K562 (cell line): ENCODE measurements at regions not wholly inside any gene's neighbourhood (a gene's known extent, or its start where the extent isn't known, plus 50 kb on each side); places are given as distances from the start of the nearest gene placed in this dataset.

Source experiments
- CREB1 ChIP-seq, 2 experiments: sonication (generic) in 1 of 2; formaldehyde crosslinking in 1 of 2; IDR thresholded peaks; 2 replicates each; pipeline versions ENCODE4 v1.6.1 to v1.8.0; 2012 to 2022; ENCODE audit warnings: inconsistent platforms in 1 of 2, mild to moderate bottlenecking in 1 of 2, missing genetic modification reagents in 1 of 2, moderate library complexity in 1 of 2
- EZH2 ChIP-seq: IDR thresholded peaks from 2 replicates; pipeline ENCODE4 v1.6.1; 2012; ENCODE audit warnings: low read depth, mild to moderate bottlenecking, inconsistent platforms, low read length, borderline replicate concordance
- JUND ChIP-seq, 2 experiments: IDR thresholded peaks; 2 replicates in 1 of 2; 3 replicates in 1 of 2; pipeline ENCODE4 v1.6.1; 2011; ENCODE audit warnings: borderline replicate concordance in 2 of 2, low read depth in 2 of 2, low read length in 2 of 2, improper control_type of control experiment in 1 of 2, missing biosample characterization in 1 of 2, missing genetic modification characterization in 1 of 2, missing genetic modification reagents in 1 of 2
- NR4A1 ChIP-seq, 2 experiments: fragments of 250-450 bp in 1 of 2; fragments of 450-650 bp in 1 of 2; sonication (Bioruptor Pico) in 1 of 2; IDR thresholded peaks; 2 replicates each; pipeline versions ENCODE4 v1.4.0 to v1.6.1; 2016 to 2020; ENCODE audit warnings: mild to moderate bottlenecking in 2 of 2, missing compliant biosample characterization in 1 of 2, missing genetic modification characterization in 1 of 2, moderate library complexity in 1 of 2
- POLR2AphosphoS5 ChIP-seq: IDR thresholded peaks from 2 replicates; pipeline ENCODE4 v1.6.1; 2011; ENCODE audit warnings: mild to moderate bottlenecking, low read depth, low read length, moderate library complexity; ENCODE audit not compliant: control insufficient read depth, insufficient read depth
- RAD21 ChIP-seq, 2 experiments: fragments of 250-450 bp in 1 of 2; fragments of 450-650 bp in 1 of 2; sonication (Bioruptor Pico) in 1 of 2; formaldehyde crosslinking in 1 of 2; IDR thresholded peaks in 1 of 2; conservative IDR thresholded peaks in 1 of 2; 2 replicates each; pipeline versions ENCODE4 v1.4.0 to v1.8.0; 2020 to 2022; ENCODE audit warnings: mild to moderate bottlenecking in 2 of 2, moderate library complexity in 1 of 2
- RFX5 ChIP-seq: IDR thresholded peaks from 2 replicates; pipeline ENCODE4 v1.6.1; 2011; ENCODE audit warnings: low read depth, mild to moderate bottlenecking, improper control_type of control experiment, low read length
- RUNX1 ChIP-seq: sonication (generic); IDR thresholded peaks from 2 replicates; pipeline ENCODE4 v1.6.1; 2016; ENCODE audit warnings: antibody characterized with exemption, low read depth
- TCF7 ChIP-seq: sonication (generic); IDR thresholded peaks from 2 replicates; pipeline ENCODE4 v1.6.1; 2016; ENCODE audit warnings: antibody characterized with exemption, borderline replicate concordance
- TCF7L2 ChIP-seq: fragments of 150-350 bp; IDR thresholded peaks from 2 replicates; pipeline ENCODE4 v1.6.1; 2016; ENCODE audit warnings: low read depth, mild to moderate bottlenecking, low read length, moderate library complexity
- ZNF12 ChIP-seq: sonication (generic); formaldehyde crosslinking; IDR thresholded peaks from 2 replicates; pipeline ENCODE4 v1.4.0; 2020; ENCODE audit warnings: mild to moderate bottlenecking, missing genetic modification reagents
- TF ChIP-seq, protein P1 (sequence below), 3 experiments: IDR thresholded peaks in 2 of 3; conservative IDR thresholded peaks in 1 of 3; 2 replicates each; pipeline ENCODE4 v1.5.1; 2011 to 2012; ENCODE audit warnings: low read length in 3 of 3, mild to moderate bottlenecking in 3 of 3, control low read depth in 2 of 3, improper control_type of control experiment in 1 of 3, inconsistent platforms in 1 of 3, low read depth in 1 of 3, mixed read lengths in 1 of 3, moderate library complexity in 1 of 3; ENCODE audit not compliant: insufficient read depth in 2 of 3
- TF ChIP-seq, protein P2 (sequence below): fragments of 450-650 bp; IDR thresholded peaks from 2 replicates; pipeline ENCODE4 v1.7.1; 2018; ENCODE audit warnings: mild to moderate bottlenecking, low read depth; ENCODE audit not compliant: partially characterized antibody
- TF ChIP-seq, protein P3 (sequence below): sonication (generic); formaldehyde crosslinking; IDR thresholded peaks from 2 replicates; pipeline ENCODE4 v1.9.0; 2022; ENCODE audit warnings: mild to moderate bottlenecking, missing genetic modification reagents

DNA sequence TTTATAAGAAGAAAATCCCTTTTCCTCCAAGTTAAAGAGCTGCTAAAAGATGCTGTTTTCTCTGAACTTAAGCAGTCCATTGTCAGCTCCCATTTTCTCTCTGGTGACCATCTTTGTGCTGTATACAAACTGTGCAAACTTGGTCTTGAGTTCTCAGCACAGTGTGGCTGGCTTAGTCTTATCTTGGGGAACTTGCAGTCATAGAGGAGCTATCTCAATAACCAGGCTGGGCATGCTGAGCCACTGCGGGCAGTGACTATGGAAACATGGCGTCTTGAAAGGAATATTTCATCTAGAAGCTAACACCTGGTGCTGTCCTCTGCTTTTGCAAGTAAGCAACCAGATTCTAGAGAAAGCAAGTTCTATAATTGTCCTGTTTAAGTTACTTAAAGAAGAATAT lies 1334.4 kb upstream of the CELF4 start:
- TF ChIP-seq TCF7 (no peak), JUND (IDR thresholded peaks at IDR 0.05; ENCODE audit: borderline replicate concordance, low read depth, low read length) (no peak), JUND (tag; IDR thresholded peaks at IDR 0.05; ENCODE audit: borderline replicate concordance, low read depth, low read length) (no peak), EZH2 (no peak), NR4A1 (CRISPR knock-in tag; IDR thresholded peaks at IDR 0.05) (no peak), NR4A1 (tag; IDR thresholded peaks at IDR 0.05) (no peak), CREB1 (IDR thresholded peaks at IDR 0.05) (no peak), CREB1 (CRISPR knock-in tag; IDR thresholded peaks at IDR 0.05) (no peak), ZNF12 (CRISPR knock-in tag) (no peak), TCF7L2 (no peak), POLR2AphosphoS5 (no peak), RUNX1 (no peak), RAD21 (CRISPR knock-in tag; conservative IDR thresholded peaks at IDR 0.05 in 1 of 2, IDR thresholded peaks at IDR 0.05 in 1 of 2) (no peak), RFX5 (no peak)
- TF ChIP-seq, protein P1, sequence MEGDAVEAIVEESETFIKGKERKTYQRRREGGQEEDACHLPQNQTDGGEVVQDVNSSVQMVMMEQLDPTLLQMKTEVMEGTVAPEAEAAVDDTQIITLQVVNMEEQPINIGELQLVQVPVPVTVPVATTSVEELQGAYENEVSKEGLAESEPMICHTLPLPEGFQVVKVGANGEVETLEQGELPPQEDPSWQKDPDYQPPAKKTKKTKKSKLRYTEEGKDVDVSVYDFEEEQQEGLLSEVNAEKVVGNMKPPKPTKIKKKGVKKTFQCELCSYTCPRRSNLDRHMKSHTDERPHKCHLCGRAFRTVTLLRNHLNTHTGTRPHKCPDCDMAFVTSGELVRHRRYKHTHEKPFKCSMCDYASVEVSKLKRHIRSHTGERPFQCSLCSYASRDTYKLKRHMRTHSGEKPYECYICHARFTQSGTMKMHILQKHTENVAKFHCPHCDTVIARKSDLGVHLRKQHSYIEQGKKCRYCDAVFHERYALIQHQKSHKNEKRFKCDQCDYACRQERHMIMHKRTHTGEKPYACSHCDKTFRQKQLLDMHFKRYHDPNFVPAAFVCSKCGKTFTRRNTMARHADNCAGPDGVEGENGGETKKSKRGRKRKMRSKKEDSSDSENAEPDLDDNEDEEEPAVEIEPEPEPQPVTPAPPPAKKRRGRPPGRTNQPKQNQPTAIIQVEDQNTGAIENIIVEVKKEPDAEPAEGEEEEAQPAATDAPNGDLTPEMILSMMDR (IDR thresholded peaks at IDR 0.05 in 2 of 3, conservative IDR thresholded peaks at IDR 0.05 in 1 of 3; ENCODE audit: insufficient read depth in 2 of 3, low read depth in 1 of 3, low read length in 3 of 3), result no peak
- TF ChIP-seq, protein P2, sequence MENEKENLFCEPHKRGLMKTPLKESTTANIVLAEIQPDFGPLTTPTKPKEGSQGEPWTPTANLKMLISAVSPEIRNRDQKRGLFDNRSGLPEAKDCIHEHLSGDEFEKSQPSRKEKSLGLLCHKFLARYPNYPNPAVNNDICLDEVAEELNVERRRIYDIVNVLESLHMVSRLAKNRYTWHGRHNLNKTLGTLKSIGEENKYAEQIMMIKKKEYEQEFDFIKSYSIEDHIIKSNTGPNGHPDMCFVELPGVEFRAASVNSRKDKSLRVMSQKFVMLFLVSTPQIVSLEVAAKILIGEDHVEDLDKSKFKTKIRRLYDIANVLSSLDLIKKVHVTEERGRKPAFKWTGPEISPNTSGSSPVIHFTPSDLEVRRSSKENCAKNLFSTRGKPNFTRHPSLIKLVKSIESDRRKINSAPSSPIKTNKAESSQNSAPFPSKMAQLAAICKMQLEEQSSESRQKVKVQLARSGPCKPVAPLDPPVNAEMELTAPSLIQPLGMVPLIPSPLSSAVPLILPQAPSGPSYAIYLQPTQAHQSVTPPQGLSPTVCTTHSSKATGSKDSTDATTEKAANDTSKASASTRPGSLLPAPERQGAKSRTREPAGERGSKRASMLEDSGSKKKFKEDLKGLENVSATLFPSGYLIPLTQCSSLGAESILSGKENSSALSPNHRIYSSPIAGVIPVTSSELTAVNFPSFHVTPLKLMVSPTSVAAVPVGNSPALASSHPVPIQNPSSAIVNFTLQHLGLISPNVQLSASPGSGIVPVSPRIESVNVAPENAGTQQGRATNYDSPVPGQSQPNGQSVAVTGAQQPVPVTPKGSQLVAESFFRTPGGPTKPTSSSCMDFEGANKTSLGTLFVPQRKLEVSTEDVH, result no peak
- TF ChIP-seq, protein P3, sequence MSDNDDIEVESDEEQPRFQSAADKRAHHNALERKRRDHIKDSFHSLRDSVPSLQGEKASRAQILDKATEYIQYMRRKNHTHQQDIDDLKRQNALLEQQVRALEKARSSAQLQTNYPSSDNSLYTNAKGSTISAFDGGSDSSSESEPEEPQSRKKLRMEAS (CRISPR knock-in tag), result no peak
